Transverse colon (tissue), 4 donors: ENCODE measurements at regions not wholly inside any gene's neighbourhood (a gene's known extent, or its start where the extent isn't known, plus 50 kb on each side); places are given as distances from the start of the nearest gene placed in this dataset.
A peak's percentile ranks its signal among the peaks of the same experiment; 100 is the strongest.

Experiments
- DNase-seq: peaks from one replicate; pipeline ENCODE4 v3.0.0-alpha.2; 2019
- H3K27ac ChIP-seq, 4 donors: fragments of 200-600 bp; sonication (generic); 2 replicates each; pipeline ENCODE4 v1.5.1; 2016 to 2018; ENCODE audit warnings: inconsistent platforms in 4 of 4
- H3K27me3 ChIP-seq: fragments of 200-600 bp; sonication (generic); 2 replicates; pipeline ENCODE4 v1.5.1; 2017; ENCODE audit warnings: inconsistent platforms
- H3K36me3 ChIP-seq, 4 donors: fragments of 200-600 bp; sonication (generic); 2 replicates each; pipeline ENCODE4 v1.5.1; 2017 to 2019; ENCODE audit warnings: inconsistent platforms in 4 of 4
- H3K4me1 ChIP-seq, 4 donors: fragments of 200-600 bp; sonication (generic); 2 replicates each; pipeline ENCODE4 v1.5.1; 2017 to 2020; ENCODE audit warnings: inconsistent platforms in 4 of 4
- H3K4me3 ChIP-seq, 4 donors: fragments of 200-600 bp; sonication (generic); 1 replicate in 1 of 4; 2 replicates in 3 of 4; pipeline versions ENCODE4 v1.5.1 to v1.6.1; 2017 to 2019; ENCODE audit warnings: inconsistent platforms in 4 of 4
- H3K9me3 ChIP-seq, 2 donors: fragments of 200-600 bp; sonication (generic); 2 replicates each; pipeline ENCODE4 v1.5.1; 2017 to 2019; ENCODE audit warnings: inconsistent platforms in 2 of 2
- CTCF ChIP-seq, 5 experiments: fragments of 200-600 bp in 3 of 5; fragments of 450-650 bp in 2 of 5; sonication (generic) in 3 of 5; IDR thresholded peaks; 1 replicate in 2 of 5; 2 replicates in 3 of 5; pipeline ENCODE4 v1.5.1; 2016 to 2017; ENCODE audit warnings: antibody characterized with exemption in 5 of 5, inconsistent platforms in 3 of 5, mild to moderate bottlenecking in 2 of 5, moderate library complexity in 1 of 5
- EP300 ChIP-seq: sonication (generic); formaldehyde crosslinking; IDR thresholded peaks from one replicate; pipeline ENCODE4 v1.6.1; 2017; ENCODE audit warnings: antibody characterized with exemption, low read depth
- POLR2A ChIP-seq: fragments of 450-650 bp; IDR thresholded peaks from one replicate; pipeline ENCODE4 v1.6.1; 2016; ENCODE audit warnings: antibody characterized with exemption, mild to moderate bottlenecking, moderate library complexity
- POLR2AphosphoS5 ChIP-seq, 3 donors: sonication (generic); formaldehyde crosslinking; IDR thresholded peaks; one replicate each; pipeline ENCODE4 v1.6.1; 2016; ENCODE audit warnings: antibody characterized with exemption in 3 of 3
- WGBS, 2 donors: methylation state at CpG; one replicate each; pipeline ENCODE4 v1.1.5; 2018; ENCODE audit warnings: low coverage in 1 of 2; 5-methylcytosine and 5-hydroxymethylcytosine counted together
- in situ Hi-C, 4 donors: fragments of 200-750 bp; cut with MboI; loops; one replicate each; pipeline versions ENCODE4 v1.15.0 to v1.15.1; 2017; ENCODE audit warnings: low sequenced_read_pairs in 3 of 4, low pct_ligation_motif_present in 1 of 4, low pct_unique_long_range_greater_than_20kb in 1 of 4
- intact Hi-C: fragments of 100-400 bp; cut with DNase I; formaldehyde crosslinking; loops from one replicate; pipeline ENCODE4 v1.15.1; 2023; ENCODE audit warnings: low total_unique reads

- WGBS, 2 donors, result 28 to 30% methylated on average over 5 of the region's 5 CpGs
- Histone ChIP-seq H3K36me3 (no peaks in the 10 kb centered on the region), H3K4me1 (peaks cover 0 to 5% (median 0%) of the 10 kb centered on the region in 4 donors), H3K27me3 (no peaks in the 10 kb centered on the region), H3K4me3 (peak overlapping the region in 3 of 4 donors; percentile 3 to 30 (median 6)), H3K27ac (peak overlapping the region; percentile 31 to 63 (median 46)), H3K9me3 (no peaks in the 10 kb centered on the region)
- peak; percentile 47 for DNase-seq
- TF ChIP-seq POLR2A (peak; percentile 16), POLR2AphosphoS5 (IDR thresholded peaks at IDR 0.05) (no peak)
- intact Hi-C loops, result no loop called here
- in situ Hi-C loops, result no loop called here
Observed at GRCh38 chr6:141483598-141484061, 649.1 kb upstream of the GJE1 start.

GRCh38 chr6:141482796-141483597 lies 649.7 kb upstream of the GJE1 start:
- TF ChIP-seq EP300 (no peak), CTCF (IDR thresholded peaks at IDR 0.05) (no peak), POLR2A (no peak), POLR2AphosphoS5 (IDR thresholded peaks at IDR 0.05) (no peak)
- in situ Hi-C loops (no loop called here), intact Hi-C loops (no loop called here)
- Histone ChIP-seq H3K4me3 (peak overlapping the region in 3 of 4 donors; percentile 3 to 30 (median 6)), H3K27ac (peak overlapping the region; percentile 31 to 63 (median 46)), H3K27me3 (no peaks in the 10 kb centered on the region), H3K36me3 (no peaks in the 10 kb centered on the region), H3K9me3 (no peaks in the 10 kb centered on the region), H3K4me1 (peaks cover 0 to 5% (median 0%) of the 10 kb centered on the region in 4 donors)
- WGBS, 2 donors, result 31 to 50% methylated on average over 6 of the region's 6 CpGs
- DNase-seq, result no peak

GRCh38 chr6:141475259-141475658 lies 657.5 kb upstream of the GJE1 start:
- Histone ChIP-seq H3K27me3 (no peaks in the 10 kb centered on the region), H3K9me3 (no peaks in the 10 kb centered on the region), H3K4me1 (no peaks in the 10 kb centered on the region), H3K4me3 (no peak overlapping the region), H3K36me3 (no peaks in the 10 kb centered on the region), H3K27ac (no peak overlapping the region)
- DNase-seq, result no peak
- in situ Hi-C loops (no loop called here), intact Hi-C loops (no loop called here)
- TF ChIP-seq POLR2AphosphoS5 (IDR thresholded peaks at IDR 0.05), result no peak
- TF ChIP-seq POLR2A, result no peak
- no peak for TF ChIP-seq EP300
- no peak for TF ChIP-seq CTCF (IDR thresholded peaks at IDR 0.05)
- 69 to 88% methylated on average over 2 of the region's 2 CpGs for WGBS, 2 donors

GRCh38 chr6:141472162-141472928 lies 660.4 kb upstream of the GJE1 start:
- in situ Hi-C loops, result no loop called here
- no peak overlapping the region for H3K27ac ChIP-seq
- no peaks in the 10 kb centered on the region for H3K9me3 ChIP-seq
- no peaks in the 10 kb centered on the region for H3K4me1 ChIP-seq
- intact Hi-C loops, result no loop called here
- TF ChIP-seq EP300 (no peak), POLR2A (no peak), POLR2AphosphoS5 (IDR thresholded peaks at IDR 0.05) (no peak), CTCF (IDR thresholded peaks at IDR 0.05) (no peak)
- no peaks in the 10 kb centered on the region for H3K27me3 ChIP-seq
- H3K36me3 ChIP-seq, result no peaks in the 10 kb centered on the region
- no peak overlapping the region for H3K4me3 ChIP-seq
- DNase-seq, result no peak
- 67 to 75% methylated on average over 2 of the region's 2 CpGs for WGBS, 2 donors
